ENCODE measurements at regions not wholly inside any gene's neighbourhood (a gene's known extent, or its start where the extent isn't known, plus 50 kb on each side); places are given as distances from the start of the nearest gene placed in this dataset.

GRCh38 chr13:90430127-90430526, 917.4 kb upstream of the MIR17HG start:
- H3K27ac ChIP-seq = no peak overlapping the region
- intact Hi-C loops (cut with DNase I; ENCODE audit: low total_unique reads) (no loop called here), in situ Hi-C loops (cut with MboI; ENCODE audit: low pct_ligation_motif_present in 1 of 4, low pct_unique_long_range_greater_than_20kb in 1 of 4, low sequenced_read_pairs in 3 of 4) (no loop called here)
- no peaks in the 10 kb centered on the region for H3K9me3 ChIP-seq
- no peak for DNase-seq
- H3K4me3 ChIP-seq = no peak overlapping the region
- no peaks in the 10 kb centered on the region for H3K36me3 ChIP-seq
- TF ChIP-seq POLR2AphosphoS5 (IDR thresholded peaks at IDR 0.05) (no peak), CTCF (IDR thresholded peaks at IDR 0.05) (no peak), EP300 (IDR thresholded peaks at IDR 0.05; ENCODE audit: low read depth) (no peak), POLR2A (IDR thresholded peaks at IDR 0.05) (no peak)
- WGBS, 2 donors (ENCODE audit: low coverage in 1 of 2) = 63 to 65% methylated on average over 2 of the region's 2 CpGs
- H3K4me1 ChIP-seq = no peaks in the 10 kb centered on the region
- H3K27me3 ChIP-seq = no peaks in the 10 kb centered on the region

GRCh38 chr13:90436697-90437096, 910.8 kb upstream of the MIR17HG start:
- Histone ChIP-seq H3K4me3 (no peak overlapping the region), H3K27ac (no peak overlapping the region), H3K27me3 (no peaks in the 10 kb centered on the region), H3K36me3 (no peaks in the 10 kb centered on the region), H3K9me3 (no peaks in the 10 kb centered on the region), H3K4me1 (no peaks in the 10 kb centered on the region)
- TF ChIP-seq EP300 (IDR thresholded peaks at IDR 0.05; ENCODE audit: low read depth) = no peak
- no peak for TF ChIP-seq POLR2A (IDR thresholded peaks at IDR 0.05)
- no peak for TF ChIP-seq CTCF (IDR thresholded peaks at IDR 0.05)
- no peak for TF ChIP-seq POLR2AphosphoS5 (IDR thresholded peaks at IDR 0.05)
- intact Hi-C loops (cut with DNase I; ENCODE audit: low total_unique reads) (no loop called here), in situ Hi-C loops (cut with MboI; ENCODE audit: low pct_ligation_motif_present in 1 of 4, low pct_unique_long_range_greater_than_20kb in 1 of 4, low sequenced_read_pairs in 3 of 4) (no loop called here)
- WGBS, 2 donors (ENCODE audit: low coverage in 1 of 2) = 80 to 90% methylated on average over 4 of the region's 4 CpGs
- DNase-seq = no peak

GRCh38 chr13:90438576-90438975, 908.9 kb upstream of the MIR17HG start:
- Histone ChIP-seq H3K36me3 (no peaks in the 10 kb centered on the region), H3K27me3 (no peaks in the 10 kb centered on the region), H3K4me3 (no peak overlapping the region), H3K9me3 (no peaks in the 10 kb centered on the region), H3K27ac (no peak overlapping the region), H3K4me1 (no peaks in the 10 kb centered on the region)
- WGBS, 2 donors (ENCODE audit: low coverage in 1 of 2) = 59 to 68% methylated on average over 3 of the region's 3 CpGs
- intact Hi-C loops (cut with DNase I; ENCODE audit: low total_unique reads) = no loop called here
- in situ Hi-C loops (cut with MboI; ENCODE audit: low pct_ligation_motif_present in 1 of 4, low pct_unique_long_range_greater_than_20kb in 1 of 4, low sequenced_read_pairs in 3 of 4) = no loop called here
- no peak for DNase-seq
- TF ChIP-seq EP300 (IDR thresholded peaks at IDR 0.05; ENCODE audit: low read depth) (no peak), POLR2A (IDR thresholded peaks at IDR 0.05) (no peak), CTCF (IDR thresholded peaks at IDR 0.05) (no peak), POLR2AphosphoS5 (IDR thresholded peaks at IDR 0.05) (no peak)

- in situ Hi-C loops (cut with MboI; ENCODE audit: low pct_ligation_motif_present in 1 of 4, low pct_unique_long_range_greater_than_20kb in 1 of 4, low sequenced_read_pairs in 3 of 4) (no loop called here), intact Hi-C loops (cut with DNase I; ENCODE audit: low total_unique reads) (no loop called here)
- H3K36me3 ChIP-seq = no peaks in the 10 kb centered on the region
- no peaks in the 10 kb centered on the region for H3K9me3 ChIP-seq
- H3K27ac ChIP-seq = no peak overlapping the region
- no peaks in the 10 kb centered on the region for H3K27me3 ChIP-seq
- H3K4me1 ChIP-seq = no peaks in the 10 kb centered on the region
- 74 to 81% methylated on average over 3 of the region's 3 CpGs for WGBS, 2 donors (ENCODE audit: low coverage in 1 of 2)
- no peak for DNase-seq
- no peak overlapping the region for H3K4me3 ChIP-seq
- no peak for TF ChIP-seq EP300 (IDR thresholded peaks at IDR 0.05; ENCODE audit: low read depth)
- TF ChIP-seq CTCF (IDR thresholded peaks at IDR 0.05) = no peak
- no peak for TF ChIP-seq POLR2AphosphoS5 (IDR thresholded peaks at IDR 0.05)
- TF ChIP-seq POLR2A (IDR thresholded peaks at IDR 0.05) = no peak
These were observed 904.2 kb upstream of the MIR17HG start for GRCh38 chr13:90443268-90443667.
